DND-41 (cell line): ENCODE measurements at regions not wholly inside any gene's neighbourhood (a gene's known extent, or its start where the extent isn't known, plus 50 kb on each side); places are given as distances from the start of the nearest gene placed in this dataset.

ENCODE experiments used
- ATAC-seq: fragments of 200-7000 bp; cut with Tn5 transposase; 3 replicates; pipeline ENCODE4 v1.9.1; 2021; ENCODE audit warnings: low read depth; ENCODE audit not compliant: insufficient read depth
- DNase-seq: peaks from one replicate; pipeline ENCODE4 v3.0.0-alpha.2; 2020
- H2AFZ ChIP-seq: 2 replicates; pipeline ENCODE4 v1.6.0; 2012; ENCODE audit warnings: low read depth, low read length
- H3K27ac ChIP-seq: 2 replicates; pipeline ENCODE4 v1.5.1; 2012; ENCODE audit warnings: low read length, inconsistent platforms
- H3K27me3 ChIP-seq: fragments of 200-600 bp; sonication (generic); 2 replicates; pipeline ENCODE4 v1.6.0; 2012; ENCODE audit warnings: low read length, mild to moderate bottlenecking, inconsistent platforms; ENCODE audit not compliant: insufficient read depth, poor library complexity
- H3K36me3 ChIP-seq: 2 replicates; pipeline ENCODE4 v1.5.1; 2012; ENCODE audit warnings: low read length, inconsistent platforms; ENCODE audit not compliant: insufficient read depth
- H3K4me1 ChIP-seq: 2 replicates; pipeline ENCODE4 v1.5.1; 2012; ENCODE audit warnings: mild to moderate bottlenecking, low read length; ENCODE audit not compliant: insufficient read depth
- H3K4me2 ChIP-seq: 2 replicates; pipeline ENCODE4 v1.6.0; 2012; ENCODE audit warnings: mild to moderate bottlenecking, moderate library complexity, low read length, inconsistent platforms; ENCODE audit not compliant: insufficient read depth
- H3K4me3 ChIP-seq, 2 experiments: fragments of 200-600 bp in 1 of 2; shearing (Covaris generic) in 1 of 2; 2 replicates each; pipeline ENCODE4 v1.5.1; 2012 to 2016; ENCODE audit warnings: inconsistent platforms in 2 of 2, low read length in 2 of 2, mild to moderate bottlenecking in 2 of 2, low read depth in 1 of 2, moderate library complexity in 1 of 2
- H3K79me2 ChIP-seq: 2 replicates; pipeline ENCODE4 v1.6.0; 2012; ENCODE audit warnings: low read length, inconsistent platforms; ENCODE audit not compliant: insufficient read depth
- H3K9ac ChIP-seq: 2 replicates; pipeline ENCODE4 v1.6.0; 2012; ENCODE audit warnings: low read depth, mild to moderate bottlenecking, inconsistent platforms, low read length, moderate library complexity
- H3K9me3 ChIP-seq: 2 replicates; pipeline ENCODE4 v1.5.1; 2012; ENCODE audit warnings: low read length, moderate library complexity, mild to moderate bottlenecking, inconsistent platforms; ENCODE audit not compliant: insufficient read depth, severe bottlenecking
- H4K20me1 ChIP-seq: 2 replicates; pipeline ENCODE4 v1.6.0; 2012; ENCODE audit warnings: low read length; ENCODE audit not compliant: insufficient read depth
- EZH2 ChIP-seq: IDR thresholded peaks from 3 replicates; pipeline ENCODE4 v1.6.1; 2012; ENCODE audit warnings: borderline replicate concordance, low read depth, mild to moderate bottlenecking, moderate library complexity, low read length, inconsistent platforms; ENCODE audit not compliant: severe bottlenecking
- TF ChIP-seq, protein P1 (sequence below): IDR thresholded peaks from 2 replicates; pipeline ENCODE4 v1.5.1; 2012; ENCODE audit warnings: borderline replicate concordance, low read length, moderate library complexity, mild to moderate bottlenecking; ENCODE audit not compliant: poor library complexity, severe bottlenecking; ENCODE audit errors: extremely low read depth

DNA sequence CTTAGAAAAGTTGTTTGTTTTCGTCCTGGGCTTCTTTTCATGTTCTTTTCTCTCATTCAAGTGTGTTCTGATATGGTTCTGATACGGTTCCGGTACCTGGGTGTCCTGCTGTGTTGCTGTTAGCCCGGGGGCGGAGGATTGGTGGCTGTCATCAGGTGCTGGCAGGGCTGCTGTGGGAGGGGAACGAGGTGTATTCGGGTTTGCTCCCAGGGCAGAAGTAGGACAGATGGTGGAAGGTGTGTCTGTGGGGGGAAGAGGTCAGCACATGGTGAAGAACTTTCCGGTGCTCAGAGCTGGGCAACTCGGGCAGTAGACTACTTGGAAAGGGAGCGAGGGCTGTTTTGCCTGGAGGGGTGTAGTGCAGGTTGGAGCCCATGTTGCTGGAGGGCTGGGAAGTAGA is 70.2 kb downstream of the SLC25A47 start:
- H3K9ac ChIP-seq = no peak overlapping the region
- no peak for ATAC-seq
- H4K20me1 ChIP-seq = no peaks in the 10 kb centered on the region

DNA sequence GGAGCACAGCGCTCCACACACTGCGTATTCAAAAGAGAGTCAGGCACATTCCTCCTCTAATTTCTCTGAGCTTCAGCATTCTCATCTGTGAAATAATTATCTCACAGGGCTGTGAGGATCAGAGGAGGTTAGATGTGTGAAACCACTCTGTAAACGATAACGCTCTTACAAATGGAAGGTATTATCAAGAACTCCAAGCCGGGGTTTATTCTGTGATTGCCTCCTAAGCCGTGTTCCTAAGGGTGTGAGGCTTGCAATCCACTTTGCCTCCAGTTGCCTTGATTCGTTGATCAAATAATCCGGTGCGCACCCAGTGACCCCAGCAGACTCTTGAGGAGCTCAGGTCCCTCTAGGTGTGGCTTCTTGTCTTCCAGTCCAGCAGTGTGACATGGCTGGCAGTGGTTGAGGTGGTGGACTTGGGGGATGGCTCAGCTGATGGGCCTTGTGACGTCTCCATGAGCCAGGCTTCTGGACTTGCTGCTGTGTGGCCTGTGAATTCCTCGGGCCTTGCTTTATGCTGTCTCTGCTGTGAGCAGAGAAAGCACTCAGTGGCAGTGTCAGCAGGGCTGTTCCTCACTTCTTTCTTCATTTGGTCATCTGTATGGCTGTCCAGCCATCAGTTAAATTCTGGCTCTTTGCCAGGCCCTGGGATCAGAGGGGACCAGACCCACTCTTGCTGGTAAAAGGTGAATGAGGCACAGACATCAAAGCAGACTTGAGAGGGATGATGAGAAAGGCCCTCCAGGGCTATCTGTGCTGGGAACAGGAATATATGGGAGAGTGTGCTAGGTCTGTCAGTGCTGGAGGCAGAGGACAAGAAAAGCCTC is 71.0 kb downstream of the SLC25A47 start:
- DNase-seq (no peak), ATAC-seq (no peak)
- peaks cover 5% of the 10 kb centered on the region; the same call in 1 of the 2 replicates for H3K4me1 ChIP-seq
- TF ChIP-seq, protein P1, sequence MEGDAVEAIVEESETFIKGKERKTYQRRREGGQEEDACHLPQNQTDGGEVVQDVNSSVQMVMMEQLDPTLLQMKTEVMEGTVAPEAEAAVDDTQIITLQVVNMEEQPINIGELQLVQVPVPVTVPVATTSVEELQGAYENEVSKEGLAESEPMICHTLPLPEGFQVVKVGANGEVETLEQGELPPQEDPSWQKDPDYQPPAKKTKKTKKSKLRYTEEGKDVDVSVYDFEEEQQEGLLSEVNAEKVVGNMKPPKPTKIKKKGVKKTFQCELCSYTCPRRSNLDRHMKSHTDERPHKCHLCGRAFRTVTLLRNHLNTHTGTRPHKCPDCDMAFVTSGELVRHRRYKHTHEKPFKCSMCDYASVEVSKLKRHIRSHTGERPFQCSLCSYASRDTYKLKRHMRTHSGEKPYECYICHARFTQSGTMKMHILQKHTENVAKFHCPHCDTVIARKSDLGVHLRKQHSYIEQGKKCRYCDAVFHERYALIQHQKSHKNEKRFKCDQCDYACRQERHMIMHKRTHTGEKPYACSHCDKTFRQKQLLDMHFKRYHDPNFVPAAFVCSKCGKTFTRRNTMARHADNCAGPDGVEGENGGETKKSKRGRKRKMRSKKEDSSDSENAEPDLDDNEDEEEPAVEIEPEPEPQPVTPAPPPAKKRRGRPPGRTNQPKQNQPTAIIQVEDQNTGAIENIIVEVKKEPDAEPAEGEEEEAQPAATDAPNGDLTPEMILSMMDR = no peak
- no peak for TF ChIP-seq EZH2
- H2AFZ ChIP-seq = no peak overlapping the region
- peak overlapping the region; percentile 56 for H3K27ac ChIP-seq
- H3K36me3 ChIP-seq = peaks cover 3% of the 10 kb centered on the region; the same call in 1 of the 2 replicates
- H3K79me2 ChIP-seq = peaks cover 45% of the 10 kb centered on the region
- no peak overlapping the region for H3K9ac ChIP-seq
- H4K20me1 ChIP-seq = no peaks in the 10 kb centered on the region
- H3K9me3 ChIP-seq = no peaks in the 10 kb centered on the region
- H3K27me3 ChIP-seq = no peaks in the 10 kb centered on the region
- no peak overlapping the region for H3K4me2 ChIP-seq
- no peak overlapping the region for H3K4me3 ChIP-seq

More for the DNA sequence above, 70.2 kb downstream of the SLC25A47 start:
- Histone ChIP-seq H2AFZ (no peak overlapping the region), H3K9me3 (no peaks in the 10 kb centered on the region), H3K4me2 (no peak overlapping the region), H3K4me1 (peaks cover 6% of the 10 kb centered on the region), H3K4me3 (no peak overlapping the region), H3K27me3 (no peaks in the 10 kb centered on the region), H3K79me2 (peaks cover 45% of the 10 kb centered on the region), H3K36me3 (peaks cover 3% of the 10 kb centered on the region; the same call in 1 of the 2 replicates), H3K27ac (peak overlapping the region; percentile 46)
- no peak for TF ChIP-seq EZH2
- TF ChIP-seq, protein P1 = no peak
- DNase-seq = no peak

DNA sequence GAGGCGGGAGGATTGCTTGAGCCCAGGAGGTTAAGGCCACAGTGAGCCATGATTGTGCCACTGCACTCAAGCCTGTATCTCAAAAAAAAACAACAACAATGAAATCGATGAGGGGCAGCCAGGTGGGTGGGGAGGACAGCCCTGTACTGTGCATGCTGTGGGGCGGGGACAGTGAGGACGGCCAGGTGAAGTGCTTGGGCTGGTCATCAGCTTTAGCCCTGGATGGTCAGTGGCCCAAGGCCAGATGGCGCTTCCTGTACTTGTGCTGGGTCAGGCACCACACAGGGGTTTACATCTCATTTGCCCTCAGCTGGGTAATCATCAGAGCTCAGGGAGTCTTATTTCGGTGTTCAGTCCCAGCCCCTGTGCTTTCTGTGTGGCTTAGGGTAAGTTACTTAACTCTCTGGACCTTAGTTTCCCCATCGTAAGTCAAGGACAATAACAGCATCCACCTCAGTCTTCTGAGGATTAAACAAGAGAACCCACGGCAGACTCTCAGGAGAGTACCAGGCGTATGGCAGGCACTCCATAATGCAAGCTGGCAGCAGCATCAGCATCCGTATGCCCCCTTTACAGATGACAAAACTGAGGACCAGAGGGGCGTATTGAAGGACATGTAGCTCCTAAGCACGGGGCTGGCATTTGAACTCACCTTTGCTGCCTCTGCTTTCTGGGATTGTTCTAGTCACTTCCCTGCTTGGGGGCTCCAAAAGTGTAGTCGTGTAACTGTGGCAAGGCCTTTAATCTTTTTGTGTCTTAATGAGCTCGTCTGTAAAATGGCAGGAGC is 71.9 kb downstream of the SLC25A47 start:
- H3K36me3 ChIP-seq = peaks cover 3% of the 10 kb centered on the region; the same call in 1 of the 2 replicates
- ATAC-seq (no peak), DNase-seq (no peak)
- H3K27me3 ChIP-seq = no peaks in the 10 kb centered on the region
- no peaks in the 10 kb centered on the region for H3K9me3 ChIP-seq
- TF ChIP-seq, protein P1 = no peak
- no peak for TF ChIP-seq EZH2
- no peak overlapping the region for H3K9ac ChIP-seq
- H3K4me1 ChIP-seq = peaks cover 13% of the 10 kb centered on the region; the same call in 1 of the 2 replicates
- no peak overlapping the region for H3K27ac ChIP-seq
- H3K4me3 ChIP-seq = no peak overlapping the region
- peaks cover 45% of the 10 kb centered on the region for H3K79me2 ChIP-seq
- no peak overlapping the region for H3K4me2 ChIP-seq
- no peaks in the 10 kb centered on the region for H4K20me1 ChIP-seq
- H2AFZ ChIP-seq = no peak overlapping the region
